ENCODE measurements at regions not wholly inside any gene's neighbourhood (a gene's known extent, or its start where the extent isn't known, plus 50 kb on each side); places are given as distances from the start of the nearest gene placed in this dataset.
A peak's percentile ranks its signal among the peaks of the same experiment; 100 is the strongest.

DNA sequence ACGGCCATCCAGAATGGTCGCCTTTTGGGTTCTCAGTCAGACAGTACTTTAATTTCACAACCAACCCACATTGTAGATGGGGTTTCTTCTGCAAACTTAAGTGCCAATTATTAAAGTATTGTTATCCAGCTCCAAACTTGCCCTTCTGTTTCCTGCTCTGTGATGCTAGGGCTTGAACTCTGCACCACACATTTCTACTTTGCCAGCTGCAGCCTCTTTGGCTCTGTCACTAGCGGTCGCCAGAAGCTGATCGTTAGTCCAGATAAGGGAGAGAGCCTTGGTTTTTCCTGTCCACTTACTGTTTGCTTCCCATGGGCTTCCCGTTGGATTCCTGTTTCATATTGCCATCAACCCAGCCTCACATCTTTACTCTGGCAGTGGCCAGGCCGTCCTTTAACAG is 196.6 kb downstream of the ASB9 start:
- no peak for DNase-seq (ENCODE audit: insufficient read length, low spot score)
- FAIRE-seq = no peak
- no peak for TF ChIP-seq CTCF (IDR thresholded peaks at IDR 0.05; ENCODE audit: insufficient read depth, missing control alignments)

- no peak for TF ChIP-seq CTCF (IDR thresholded peaks at IDR 0.05; ENCODE audit: insufficient read depth, missing control alignments)
- FAIRE-seq (no peak), DNase-seq (ENCODE audit: insufficient read length, low spot score) (no peak)
These were observed 197.0 kb downstream of the ASB9 start for GRCh38 chrX:15072880-15073279.

DNA sequence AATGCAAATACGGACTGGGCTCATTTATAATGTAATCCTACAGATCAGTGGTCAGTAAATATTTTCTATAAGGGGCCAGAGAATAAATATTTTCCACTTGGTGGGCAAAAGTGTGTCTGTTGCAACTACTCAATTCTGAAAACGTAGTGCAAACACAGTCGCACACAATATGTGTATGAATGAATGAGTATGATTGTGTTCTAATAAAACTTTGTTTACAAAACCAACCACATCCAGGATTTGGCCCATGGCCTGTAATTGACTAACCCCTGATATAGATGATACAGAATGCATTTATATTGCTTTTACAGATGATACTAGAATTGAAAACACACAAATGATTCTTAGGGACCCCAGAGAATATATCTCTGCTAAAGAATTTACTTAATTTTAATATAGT is 197.6 kb downstream of the ASB9 start:
- TF ChIP-seq CTCF (IDR thresholded peaks at IDR 0.05; ENCODE audit: insufficient read depth, missing control alignments) = no peak
- no peak for FAIRE-seq

DNA sequence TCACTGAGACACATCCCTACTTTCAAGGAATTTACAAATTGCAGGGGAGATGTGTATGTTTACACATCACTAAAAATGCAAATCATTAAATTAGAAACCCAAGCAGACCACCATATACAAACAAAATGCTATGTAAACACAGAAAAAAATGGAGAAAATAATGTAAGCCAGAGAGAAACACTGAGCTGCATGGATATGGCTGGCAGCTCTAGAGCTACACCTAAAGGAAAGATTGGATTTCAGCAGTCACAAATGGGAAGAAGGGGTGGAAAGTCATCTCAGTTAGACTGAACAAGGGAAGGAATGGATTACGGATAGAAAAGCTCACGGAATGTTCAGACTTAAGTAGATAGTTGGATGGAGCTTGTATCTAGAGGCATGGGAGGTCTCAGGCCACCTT is 186.3 kb downstream of the MOSPD2 start:
- no peak for DNase-seq (ENCODE audit: insufficient read length, low spot score)

More for the DNA sequence above, 197.6 kb downstream of the ASB9 start:
- no peak for DNase-seq (ENCODE audit: insufficient read length, low spot score)

DNA sequence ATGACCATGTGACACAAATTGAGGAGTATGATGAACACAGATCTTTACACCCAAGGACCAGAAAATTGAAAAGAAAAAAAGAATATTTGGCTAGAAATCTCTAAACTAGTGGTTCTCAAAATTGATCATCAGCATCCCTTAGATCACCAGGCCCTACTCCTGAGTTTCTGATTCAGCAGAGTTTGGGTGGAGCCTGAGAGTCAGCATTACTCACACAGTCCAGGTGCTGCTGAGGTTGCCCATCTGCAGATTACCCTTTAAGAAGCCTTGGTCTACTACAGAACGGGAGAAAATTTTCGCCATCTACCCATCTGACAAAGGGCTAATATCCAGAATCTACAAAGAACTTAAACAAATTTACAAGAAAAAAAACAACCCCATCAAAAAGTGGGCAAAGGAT is 182.8 kb downstream of the MOSPD2 start:
- no peak for FAIRE-seq
- TF ChIP-seq CTCF (IDR thresholded peaks at IDR 0.05; ENCODE audit: insufficient read depth, missing control alignments) = no peak
- DNase-seq (ENCODE audit: insufficient read length, low spot score) = no peak

More for the DNA sequence above, 186.3 kb downstream of the MOSPD2 start:
- FAIRE-seq = no peak
- TF ChIP-seq CTCF (IDR thresholded peaks at IDR 0.05; ENCODE audit: insufficient read depth, missing control alignments) = peak; percentile 18

DNA sequence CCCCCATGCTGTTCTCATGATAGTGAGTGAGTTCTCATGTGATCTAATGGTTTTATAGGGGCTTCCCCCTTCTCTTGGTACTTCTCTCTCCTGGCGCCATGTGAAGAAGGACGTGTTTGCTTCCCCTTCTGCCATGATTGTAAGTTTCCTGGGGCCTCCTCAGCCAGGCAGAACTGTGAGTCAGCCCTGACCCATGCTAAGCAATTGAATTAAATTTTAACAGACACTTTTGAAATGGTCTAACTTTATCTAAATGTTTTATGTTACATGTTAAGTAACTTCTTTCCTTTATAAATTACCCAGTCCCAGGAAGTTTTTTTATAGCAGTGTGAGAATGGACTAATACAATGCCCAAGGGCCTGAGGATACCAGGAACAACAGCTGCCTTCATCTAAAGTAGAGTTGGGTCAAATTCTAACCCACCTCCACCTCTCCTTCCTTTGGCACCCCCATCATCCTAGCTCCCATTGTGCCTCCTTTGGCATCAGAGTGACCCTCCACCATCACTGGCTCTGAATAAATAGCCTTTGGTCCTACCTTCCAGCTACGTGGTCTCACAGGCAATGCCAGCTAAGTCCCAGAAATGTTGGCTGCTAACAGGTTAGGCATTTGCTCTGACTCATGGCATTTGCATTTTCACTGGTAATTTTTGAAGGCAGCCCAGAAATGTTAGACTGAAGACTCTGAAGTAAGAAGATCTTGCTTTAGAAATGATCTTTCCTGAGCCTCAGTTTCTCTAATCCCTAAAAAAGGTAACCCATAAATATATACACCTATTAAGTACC is 182.1 kb downstream of the MOSPD2 start:
- no peak for TF ChIP-seq CTCF (IDR thresholded peaks at IDR 0.05; ENCODE audit: insufficient read depth, missing control alignments)
- no peak for DNase-seq (ENCODE audit: insufficient read length, low spot score)
- FAIRE-seq = no peak

DNA sequence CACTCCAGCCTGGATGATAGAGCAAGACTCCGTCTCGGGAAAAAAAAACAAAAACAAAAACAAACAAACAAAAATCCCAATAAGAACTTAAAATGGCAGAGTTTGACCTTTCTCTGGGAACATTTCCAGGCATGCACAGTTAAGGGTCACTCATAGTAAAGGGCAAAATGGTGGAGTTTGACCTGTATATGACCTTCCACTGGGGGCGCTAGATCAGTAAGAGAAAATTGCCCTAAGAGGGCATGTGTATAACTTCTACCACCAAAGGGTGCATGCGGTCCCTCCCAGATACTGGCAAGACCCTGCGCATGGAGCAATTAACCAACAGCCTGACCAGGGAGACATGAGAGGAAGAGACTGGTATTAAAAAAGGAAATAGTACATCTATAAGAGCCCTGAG is 177.2 kb downstream of the MOSPD2 start:
- FAIRE-seq (no peak), DNase-seq (ENCODE audit: insufficient read length, low spot score) (no peak)
- TF ChIP-seq CTCF (IDR thresholded peaks at IDR 0.05; ENCODE audit: insufficient read depth, missing control alignments) = no peak
